Endothelial cell of umbilical vein (primary cell): ENCODE measurements at regions not wholly inside any gene's neighbourhood (a gene's known extent, or its start where the extent isn't known, plus 50 kb on each side); places are given as distances from the start of the nearest gene placed in this dataset.

Source experiments
- BruUV-seq: library from RNA; stranded (reverse); fragments of 400-500 nt; replicated peaks from 2 replicates; lab custom pipeline; 2021; lab: Mats Ljungman, UMichigan
- CTCF ChIA-PET: fragments of 300-600, 350-600 bp; sonication (Branson Sonifier 250); formaldehyde crosslinking; loops from one replicate; lab custom pipeline; 2021; ENCODE audit warnings: antibody characterized with exemption, inconsistent platforms; lab: Charles Lee
- POLR2A ChIA-PET: fragments of 300-600, 350-600 bp; sonication (Branson Sonifier 250); formaldehyde crosslinking; loops from one replicate; lab custom pipeline; 2021; ENCODE audit warnings: antibody characterized with exemption, inconsistent platforms; lab: Charles Lee
- DNase-seq: peaks from one replicate; pipeline ENCODE4 v3.0.0-alpha.2; 2011; ENCODE audit warnings: low read depth, low spot score
- FAIRE-seq: peaks from 2 replicates; lab custom pipeline; 2011; peaks lifted over from hg19 to GRCh38; lab: Jason Lieb, UNC
- H2AFZ ChIP-seq: 2 replicates; pipeline ENCODE4 v1.6.0; 2012; ENCODE audit warnings: low read depth, low read length, control low read depth, inconsistent platforms
- H3K27ac ChIP-seq: 2 replicates; pipeline ENCODE4 v1.5.1; 2011; ENCODE audit warnings: low read depth, mild to moderate bottlenecking, control low read depth, low read length, moderate library complexity; ENCODE audit not compliant: insufficient read depth
- H3K27me3 ChIP-seq, 2 experiments: 2 replicates each; pipeline versions ENCODE4 v1.6.0 to v1.6.1; 2011; ENCODE audit warnings: low read length in 2 of 2, mixed read lengths in 1 of 2; ENCODE audit not compliant: control insufficient read depth in 2 of 2, insufficient read depth in 2 of 2
- H3K36me3 ChIP-seq, 2 experiments: 2 replicates in 1 of 2; 3 replicates in 1 of 2; pipeline ENCODE4 v1.5.1; 2011; ENCODE audit warnings: low read length in 2 of 2, mild to moderate bottlenecking in 1 of 2, moderate library complexity in 1 of 2; ENCODE audit not compliant: control insufficient read depth in 2 of 2, insufficient read depth in 2 of 2; ENCODE audit errors: extremely low read depth in 1 of 2
- H3K4me1 ChIP-seq: 3 replicates; pipeline ENCODE4 v1.5.1; 2011; ENCODE audit warnings: mild to moderate bottlenecking, low read length; ENCODE audit not compliant: control insufficient read depth, insufficient read depth; ENCODE audit errors: extremely low read depth
- H3K4me2 ChIP-seq: 2 replicates; pipeline ENCODE4 v1.6.1; 2011; ENCODE audit warnings: low read length, control low read depth, mixed read lengths; ENCODE audit not compliant: insufficient read depth
- H3K4me3 ChIP-seq, 3 experiments: fragments of 200-600 bp in 1 of 3; sonication (generic), shearing (Covaris generic) in 1 of 3; replicated peaks in 1 of 3; 2 replicates each; pipeline ENCODE4 v1.5.1; 2011 to 2016; ENCODE audit warnings: control low read depth in 3 of 3, low read length in 3 of 3, mild to moderate bottlenecking in 2 of 3, inconsistent platforms in 1 of 3, low read depth in 1 of 3, moderate library complexity in 1 of 3; ENCODE audit not compliant: insufficient read depth in 1 of 3
- H3K79me2 ChIP-seq: 2 replicates; pipeline ENCODE4 v1.6.0; 2012; ENCODE audit warnings: low read length, inconsistent platforms; ENCODE audit not compliant: control insufficient read depth, insufficient read depth
- H3K9ac ChIP-seq: replicated peaks from 2 replicates; pipeline ENCODE3; 2011; ENCODE audit warnings: low read length, control low read depth; ENCODE audit not compliant: insufficient read depth; ENCODE audit errors: extremely low read depth
- H3K9me1 ChIP-seq: replicated peaks from 3 replicates; pipeline ENCODE4 v1.6.0; 2011; ENCODE audit warnings: mild to moderate bottlenecking, low read length; ENCODE audit not compliant: control insufficient read depth, insufficient read depth; ENCODE audit errors: extremely low read depth
- H3K9me3 ChIP-seq: replicated peaks from 2 replicates; pipeline ENCODE4 v1.5.1; 2012; ENCODE audit warnings: low read length, inconsistent platforms; ENCODE audit not compliant: control insufficient read depth, insufficient read depth
- H4K20me1 ChIP-seq: replicated peaks from 2 replicates; pipeline ENCODE3; 2011; ENCODE audit warnings: mild to moderate bottlenecking, low read length; ENCODE audit not compliant: control insufficient read depth, insufficient read depth; ENCODE audit errors: extremely low read depth
- EZH2 ChIP-seq: IDR thresholded peaks from 2 replicates; pipeline ENCODE4 v1.6.1; 2012; ENCODE audit warnings: borderline replicate concordance, low read depth, mild to moderate bottlenecking, moderate library complexity, low read length, inconsistent platforms; ENCODE audit not compliant: severe bottlenecking
- FOS ChIP-seq: IDR thresholded peaks from 2 replicates; pipeline ENCODE4 v1.6.1; 2011; ENCODE audit warnings: mild to moderate bottlenecking, low read length, moderate library complexity, borderline replicate concordance; ENCODE audit not compliant: insufficient read depth
- GATA2 ChIP-seq: IDR thresholded peaks from 2 replicates; pipeline ENCODE4 v1.7.0; 2011; ENCODE audit warnings: low read depth, mild to moderate bottlenecking, moderate library complexity, mixed read lengths, low read length; ENCODE audit not compliant: insufficient read length, insufficient read depth
- JUN ChIP-seq: IDR thresholded peaks from 2 replicates; pipeline ENCODE4 v1.6.1; 2011; ENCODE audit warnings: borderline replicate concordance, low read depth; ENCODE audit not compliant: insufficient read length, insufficient read depth
- MAX ChIP-seq: IDR thresholded peaks from 2 replicates; pipeline ENCODE4 v1.6.1; 2011; ENCODE audit not compliant: insufficient read depth, insufficient read length
- MYC ChIP-seq: IDR thresholded peaks from one replicate; pipeline ENCODE4 v1.6.1; 2011; ENCODE audit warnings: mild to moderate bottlenecking, low read depth, low read length
- POLR2A ChIP-seq: IDR thresholded peaks from 2 replicates; pipeline ENCODE4 v1.6.1; 2012; ENCODE audit warnings: low read depth, mild to moderate bottlenecking, control low read depth, low read length
- POLR2AphosphoS5 ChIP-seq: IDR thresholded peaks from 2 replicates; pipeline ENCODE4 v1.6.1; 2012; ENCODE audit warnings: low read depth, mild to moderate bottlenecking, control low read depth, low read length, moderate library complexity; ENCODE audit not compliant: insufficient read depth
- dilution Hi-C: fragments of 300-500 bp; cut with MboI; formaldehyde crosslinking; loops from one replicate; pipeline ENCODE4 v1.15.0; 2019; ENCODE audit warnings: low sequenced_read_pairs; ENCODE audit not compliant: extremely low pct_ligation_motif_present
- intact Hi-C: fragments of 100-400 bp; cut with micrococcal nuclease; formaldehyde crosslinking; loops from one replicate; pipeline ENCODE4 v1.10.0; 2022
- TF ChIP-seq, protein P1 (sequence below), 2 donors: IDR thresholded peaks; 1 replicate in 1 of 2; 2 replicates in 1 of 2; pipeline ENCODE4 v1.5.1; 2011; ENCODE audit warnings: low read length in 2 of 2, mild to moderate bottlenecking in 2 of 2, moderate library complexity in 2 of 2, control low read depth in 1 of 2, inconsistent platforms in 1 of 2, low read depth in 1 of 2; ENCODE audit not compliant: insufficient read depth in 1 of 2; ENCODE audit errors: extremely low read depth in 1 of 2

- DNase-seq (no peak), FAIRE-seq (no peak)
- TF ChIP-seq JUN (no peak), POLR2AphosphoS5 (no peak), MAX (no peak), POLR2A (no peak), GATA2 (no peak), FOS (no peak), EZH2 (no peak), MYC (no peak)
- TF ChIP-seq, protein P1, sequence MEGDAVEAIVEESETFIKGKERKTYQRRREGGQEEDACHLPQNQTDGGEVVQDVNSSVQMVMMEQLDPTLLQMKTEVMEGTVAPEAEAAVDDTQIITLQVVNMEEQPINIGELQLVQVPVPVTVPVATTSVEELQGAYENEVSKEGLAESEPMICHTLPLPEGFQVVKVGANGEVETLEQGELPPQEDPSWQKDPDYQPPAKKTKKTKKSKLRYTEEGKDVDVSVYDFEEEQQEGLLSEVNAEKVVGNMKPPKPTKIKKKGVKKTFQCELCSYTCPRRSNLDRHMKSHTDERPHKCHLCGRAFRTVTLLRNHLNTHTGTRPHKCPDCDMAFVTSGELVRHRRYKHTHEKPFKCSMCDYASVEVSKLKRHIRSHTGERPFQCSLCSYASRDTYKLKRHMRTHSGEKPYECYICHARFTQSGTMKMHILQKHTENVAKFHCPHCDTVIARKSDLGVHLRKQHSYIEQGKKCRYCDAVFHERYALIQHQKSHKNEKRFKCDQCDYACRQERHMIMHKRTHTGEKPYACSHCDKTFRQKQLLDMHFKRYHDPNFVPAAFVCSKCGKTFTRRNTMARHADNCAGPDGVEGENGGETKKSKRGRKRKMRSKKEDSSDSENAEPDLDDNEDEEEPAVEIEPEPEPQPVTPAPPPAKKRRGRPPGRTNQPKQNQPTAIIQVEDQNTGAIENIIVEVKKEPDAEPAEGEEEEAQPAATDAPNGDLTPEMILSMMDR (IDR thresholded peaks at IDR 0.05; ENCODE audit: extremely low read depth in 1 of 2, insufficient read depth in 1 of 2, low read depth in 1 of 2, low read length in 2 of 2) = no peak
- Histone ChIP-seq H3K4me2 (no peak overlapping the region), H3K4me3 (no peak overlapping the region), H3K4me1 (no peaks in the 10 kb centered on the region), H3K27me3 (no peaks in the 10 kb centered on the region), H3K9me3 (peaks cover 5% of the 10 kb centered on the region), H4K20me1 (no peaks in the 10 kb centered on the region), H2AFZ (no peak overlapping the region), H3K9me1 (no peaks in the 10 kb centered on the region), H3K9ac (no peak overlapping the region), H3K27ac (no peak overlapping the region), H3K79me2 (no peaks in the 10 kb centered on the region), H3K36me3 (no peaks in the 10 kb centered on the region)
- intact Hi-C loops (no loop called here), dilution Hi-C loops (no loop called here)
- no TSS peak for BruUV-seq
- CTCF ChIA-PET = no interaction called here
- POLR2A ChIA-PET = no interaction called here
Observed at GRCh38 chr19:30969591-30969990, 379.6 kb downstream of the TSHZ3 start.
